Peyer's patch (tissue), 4 donors: ENCODE measurements at regions not wholly inside any gene's neighbourhood (a gene's known extent, or its start where the extent isn't known, plus 50 kb on each side); places are given as distances from the start of the nearest gene placed in this dataset.

Experiments used
- CTCF ChIP-seq, 6 experiments: fragments of 450-650 bp in 4 of 6; fragments of 200-600 bp in 2 of 6; sonication (generic) in 1 of 6; IDR thresholded peaks; one replicate each; pipeline ENCODE4 v1.5.1; 2017 to 2019; ENCODE audit warnings: antibody characterized with exemption in 6 of 6, mild to moderate bottlenecking in 3 of 6, moderate library complexity in 1 of 6
- POLR2A ChIP-seq, 2 donors: fragments of 450-650 bp; IDR thresholded peaks; one replicate each; pipeline ENCODE4 v1.5.1; 2017; ENCODE audit warnings: antibody characterized with exemption in 2 of 2, mild to moderate bottlenecking in 2 of 2, moderate library complexity in 2 of 2

GRCh38 chr6:92648364-92649086, 770.8 kb downstream of the EPHA7 start:
- no peak for TF ChIP-seq CTCF (IDR thresholded peaks at IDR 0.05)
- TF ChIP-seq POLR2A (IDR thresholded peaks at IDR 0.05), result no peak
